Mucosa of rectum (tissue), 2 donors: ENCODE measurements at regions not wholly inside any gene's neighbourhood (a gene's known extent, or its start where the extent isn't known, plus 50 kb on each side); places are given as distances from the start of the nearest gene placed in this dataset.

Experiments
- H3K27ac ChIP-seq, 2 donors: one replicate each; pipeline ENCODE4 v1.7.0; 2013; ENCODE audit warnings: inconsistent platforms in 2 of 2, low read depth in 2 of 2, low read length in 2 of 2
- H3K27me3 ChIP-seq, 2 donors: one replicate each; pipeline ENCODE4 v1.7.0; 2013; ENCODE audit warnings: low read length in 2 of 2; ENCODE audit not compliant: control insufficient read depth in 2 of 2, insufficient read depth in 2 of 2
- H3K36me3 ChIP-seq, 2 donors: one replicate each; pipeline ENCODE4 v1.7.0; 2013; ENCODE audit warnings: low read length in 2 of 2; ENCODE audit not compliant: control insufficient read depth in 2 of 2, insufficient read depth in 2 of 2
- H3K4me1 ChIP-seq, 2 donors: one replicate each; pipeline ENCODE4 v1.7.0; 2013; ENCODE audit warnings: low read length in 2 of 2, mild to moderate bottlenecking in 1 of 2; ENCODE audit not compliant: control insufficient read depth in 2 of 2, insufficient read depth in 2 of 2
- H3K4me3 ChIP-seq, 2 donors: one replicate each; pipeline ENCODE4 v1.7.0; 2013; ENCODE audit warnings: low read length in 2 of 2
- H3K9ac ChIP-seq, 2 donors: one replicate each; pipeline ENCODE4 v1.7.0; 2013; ENCODE audit warnings: low read length in 2 of 2, low read depth in 1 of 2, mild to moderate bottlenecking in 1 of 2
- H3K9me3 ChIP-seq, 2 donors: one replicate each; pipeline ENCODE4 v1.7.0; 2013; ENCODE audit warnings: low read length in 2 of 2; ENCODE audit not compliant: control insufficient read depth in 2 of 2
- donor health status: healthy.
- donor health status: Normal muscosa, but diverticular disease.

GRCh38 chr9:31445960-31446359 is 938.5 kb upstream of the ACO1 start:
- Histone ChIP-seq H3K4me1 (no peaks in the 10 kb centered on the region), H3K36me3 (no peaks in the 10 kb centered on the region), H3K4me3 (no peak overlapping the region), H3K27ac (no peak overlapping the region), H3K9me3 (no peaks in the 10 kb centered on the region), H3K9ac (no peak overlapping the region), H3K27me3 (no peaks in the 10 kb centered on the region)

- H3K27me3 ChIP-seq, result no peaks in the 10 kb centered on the region
- H3K9me3 ChIP-seq, result no peaks in the 10 kb centered on the region
- no peak overlapping the region for H3K9ac ChIP-seq
- H3K4me1 ChIP-seq, result no peaks in the 10 kb centered on the region
- H3K27ac ChIP-seq, result no peak overlapping the region
- H3K36me3 ChIP-seq, result no peaks in the 10 kb centered on the region
- H3K4me3 ChIP-seq, result no peak overlapping the region
These were observed 917.4 kb upstream of the ACO1 start for GRCh38 chr9:31467075-31467474.

GRCh38 chr9:31470051-31470450 is 914.4 kb upstream of the ACO1 start:
- Histone ChIP-seq H3K27ac (no peak overlapping the region), H3K4me3 (no peak overlapping the region), H3K4me1 (no peaks in the 10 kb centered on the region), H3K9me3 (no peaks in the 10 kb centered on the region), H3K36me3 (no peaks in the 10 kb centered on the region), H3K9ac (no peak overlapping the region), H3K27me3 (no peaks in the 10 kb centered on the region)

GRCh38 chr9:31471010-31471409 is 913.4 kb upstream of the ACO1 start:
- Histone ChIP-seq H3K9me3 (no peaks in the 10 kb centered on the region), H3K4me3 (no peak overlapping the region), H3K27ac (no peak overlapping the region), H3K27me3 (no peaks in the 10 kb centered on the region), H3K36me3 (no peaks in the 10 kb centered on the region), H3K4me1 (no peaks in the 10 kb centered on the region), H3K9ac (no peak overlapping the region)

- Histone ChIP-seq H3K4me3 (no peak overlapping the region), H3K27ac (no peak overlapping the region), H3K9me3 (no peaks in the 10 kb centered on the region), H3K4me1 (no peaks in the 10 kb centered on the region), H3K36me3 (no peaks in the 10 kb centered on the region), H3K27me3 (no peaks in the 10 kb centered on the region), H3K9ac (no peak overlapping the region)
These were observed 897.8 kb upstream of the ACO1 start for GRCh38 chr9:31486630-31487029.

- Histone ChIP-seq H3K27ac (no peak overlapping the region), H3K4me3 (no peak overlapping the region), H3K36me3 (no peaks in the 10 kb centered on the region), H3K9ac (no peak overlapping the region), H3K4me1 (no peaks in the 10 kb centered on the region), H3K9me3 (no peaks in the 10 kb centered on the region), H3K27me3 (no peaks in the 10 kb centered on the region)
These were observed 893.8 kb upstream of the ACO1 start for GRCh38 chr9:31490551-31491106.

GRCh38 chr9:31492229-31492628 is 892.2 kb upstream of the ACO1 start:
- H3K9me3 ChIP-seq, result no peaks in the 10 kb centered on the region
- H3K27ac ChIP-seq, result no peak overlapping the region
- H3K36me3 ChIP-seq, result no peaks in the 10 kb centered on the region
- no peak overlapping the region for H3K4me3 ChIP-seq
- no peaks in the 10 kb centered on the region for H3K27me3 ChIP-seq
- H3K4me1 ChIP-seq, result no peaks in the 10 kb centered on the region
- H3K9ac ChIP-seq, result no peak overlapping the region

- H3K36me3 ChIP-seq, result no peaks in the 10 kb centered on the region
- H3K9me3 ChIP-seq, result no peaks in the 10 kb centered on the region
- no peaks in the 10 kb centered on the region for H3K27me3 ChIP-seq
- H3K9ac ChIP-seq, result no peak overlapping the region
- H3K4me3 ChIP-seq, result no peak overlapping the region
- no peaks in the 10 kb centered on the region for H3K4me1 ChIP-seq
- no peak overlapping the region for H3K27ac ChIP-seq
These were observed 884.0 kb upstream of the ACO1 start for GRCh38 chr9:31500422-31500821.

- H3K4me1 ChIP-seq, result no peaks in the 10 kb centered on the region
These were observed 865.4 kb upstream of the ACO1 start for GRCh38 chr9:31519011-31519410.

GRCh38 chr9:31519424-31519823 is 865.0 kb upstream of the ACO1 start:
- no peak overlapping the region for H3K9ac ChIP-seq
- no peaks in the 10 kb centered on the region for H3K9me3 ChIP-seq
- H3K36me3 ChIP-seq, result no peaks in the 10 kb centered on the region
- no peak overlapping the region for H3K27ac ChIP-seq
- no peak overlapping the region for H3K4me3 ChIP-seq
- H3K4me1 ChIP-seq, result no peaks in the 10 kb centered on the region
- H3K27me3 ChIP-seq, result no peaks in the 10 kb centered on the region

More at GRCh38 chr9:31519011-31519410, 865.4 kb upstream of the ACO1 start:
- H3K9ac ChIP-seq, result no peak overlapping the region
- no peaks in the 10 kb centered on the region for H3K36me3 ChIP-seq
- no peak overlapping the region for H3K4me3 ChIP-seq
- no peaks in the 10 kb centered on the region for H3K9me3 ChIP-seq
- no peaks in the 10 kb centered on the region for H3K27me3 ChIP-seq
- H3K27ac ChIP-seq, result no peak overlapping the region

- Histone ChIP-seq H3K9me3 (no peaks in the 10 kb centered on the region), H3K27ac (no peak overlapping the region), H3K27me3 (no peaks in the 10 kb centered on the region), H3K4me1 (no peaks in the 10 kb centered on the region), H3K9ac (no peak overlapping the region), H3K4me3 (no peak overlapping the region), H3K36me3 (no peaks in the 10 kb centered on the region)
These were observed 864.6 kb upstream of the ACO1 start for GRCh38 chr9:31519826-31520225.
